Ovary (tissue), 7 donors: ENCODE measurements at regions not wholly inside any gene's neighbourhood (a gene's known extent, or its start where the extent isn't known, plus 50 kb on each side); places are given as distances from the start of the nearest gene placed in this dataset.
"Not testable (repeated sequence)": the region's sequence is repeated elsewhere in the genome, so short reads cannot be mapped to it uniquely, and the experiment has no call there.

Source experiments
- DNase-seq, 5 donors: peaks; one replicate each; pipeline ENCODE4 v3.0.0-alpha.2; 2019 to 2020
- H3K27ac ChIP-seq, 2 donors: fragments of 200-600 bp; one replicate each; pipeline versions ENCODE4 v1.5.1 to v1.8.0; 2019 to 2022
- H3K27me3 ChIP-seq: fragments of 200-600 bp; one replicate; pipeline ENCODE4 v1.8.0; 2022
- H3K36me3 ChIP-seq: fragments of 200-600 bp; sonication (generic); one replicate; pipeline ENCODE4 v1.5.1; 2019
- H3K4me1 ChIP-seq: one replicate; pipeline ENCODE4 v1.8.1; 2013; ENCODE audit warnings: mild to moderate bottlenecking, moderate library complexity; ENCODE audit not compliant: insufficient read depth
- H3K4me3 ChIP-seq: fragments of 200-600 bp; sonication (generic); one replicate; pipeline ENCODE4 v1.5.1; 2017
- H3K9me3 ChIP-seq, 2 donors: fragments of 200-600 bp in 1 of 2; sonication (generic) in 1 of 2; one replicate each; pipeline versions ENCODE4 v1.5.1 to v1.8.1; 2013 to 2019; ENCODE audit warnings: mild to moderate bottlenecking in 1 of 2, moderate library complexity in 1 of 2
- CTCF ChIP-seq, 3 donors: fragments of 450-650 bp in 2 of 3; fragments of 200-600 bp in 1 of 3; IDR thresholded peaks; one replicate each; pipeline versions ENCODE4 v1.5.1 to v1.8.0; 2016 to 2022; ENCODE audit warnings: antibody characterized with exemption in 3 of 3, mild to moderate bottlenecking in 1 of 3
- EP300 ChIP-seq: sonication (generic); formaldehyde crosslinking; IDR thresholded peaks from one replicate; pipeline ENCODE4 v1.6.1; 2017; ENCODE audit warnings: antibody characterized with exemption
- POLR2A ChIP-seq: fragments of 450-650 bp; IDR thresholded peaks from one replicate; pipeline ENCODE4 v1.6.1; 2017; ENCODE audit warnings: antibody characterized with exemption, mild to moderate bottlenecking, moderate library complexity
- WGBS, 3 donors: extraction: QIAGEN DNeasy Blood & Tissue Kit in 1 of 3; methylation state at CpG; one replicate each; pipeline versions ENCODE4 v1.1.5 to v1.1.7; 2013 to 2017; 5-methylcytosine and 5-hydroxymethylcytosine counted together
- intact Hi-C, 4 donors: fragments of 100-400 bp; cut with DNase I; formaldehyde crosslinking; loops; one replicate each; pipeline versions ENCODE4 v1.11.0 to v1.15.1; 2022 to 2023
- donor health status: DM: no; HTN: no; CAD: no; lungs with moderate emphysema.
- donor health status: DM: no; HTN: no; CAD: no.
- donor health status: Bipolar disorder and iron deficiency.
- donor health status: DM: no; HTN: no; CAD: no.
- donor health status: DM: yes; HTN: yes; CAD: no.

- Histone ChIP-seq H3K9me3 (no peaks in the 10 kb centered on the region), H3K27me3 (no peaks in the 10 kb centered on the region), H3K4me1 (peaks cover 1% of the 10 kb centered on the region), H3K27ac (no peak overlapping the region), H3K36me3 (no peaks in the 10 kb centered on the region), H3K4me3 (no peak overlapping the region)
- intact Hi-C loops, result no loop called here
- 70 to 83% (median 73%) methylated on average over 7 of the region's 7 CpGs for WGBS, 3 donors
- DNase-seq, result no peak
- no peak for TF ChIP-seq CTCF (IDR thresholded peaks at IDR 0.05)
Measured at GRCh38 chr2:187879491-187879890, 325.3 kb upstream of the TFPI start.

GRCh38 chr2:187884003-187884402 is 329.8 kb upstream of the TFPI start:
- no peak overlapping the region for H3K27ac ChIP-seq
- no peaks in the 10 kb centered on the region for H3K36me3 ChIP-seq
- H3K9me3 ChIP-seq, result no peaks in the 10 kb centered on the region
- no peak overlapping the region for H3K4me3 ChIP-seq
- DNase-seq, result no peak
- no peak for TF ChIP-seq CTCF (IDR thresholded peaks at IDR 0.05)
- no peak for TF ChIP-seq EP300
- no peak for TF ChIP-seq POLR2A
- H3K27me3 ChIP-seq, result no peaks in the 10 kb centered on the region
- intact Hi-C loops, result no loop called here
- WGBS, 3 donors, result 91 to 94% (median 94%) methylated on average over 1 of the region's 1 CpG
- no peaks in the 10 kb centered on the region for H3K4me1 ChIP-seq

- Histone ChIP-seq H3K9me3 (no peaks in the 10 kb centered on the region), H3K27ac (no peak overlapping the region), H3K27me3 (no peaks in the 10 kb centered on the region), H3K4me3 (no peak overlapping the region), H3K4me1 (no peaks in the 10 kb centered on the region), H3K36me3 (no peaks in the 10 kb centered on the region)
- WGBS, 3 donors, result 62 to 73% (median 62%) methylated on average over 2 of the region's 2 CpGs
- TF ChIP-seq POLR2A, result no peak
- DNase-seq, result no peak
- intact Hi-C loops, result no loop called here
Measured at GRCh38 chr2:187890690-187891089, 336.5 kb upstream of the TFPI start.

GRCh38 chr2:187900021-187900420 is 345.8 kb upstream of the TFPI start:
- no peak for DNase-seq
- Histone ChIP-seq H3K27ac (no peak overlapping the region), H3K27me3 (no peaks in the 10 kb centered on the region), H3K4me3 (no peak overlapping the region), H3K36me3 (no peaks in the 10 kb centered on the region), H3K4me1 (no peaks in the 10 kb centered on the region), H3K9me3 (no peaks in the 10 kb centered on the region)
- intact Hi-C loops, result no loop called here
- no peak for TF ChIP-seq EP300
- TF ChIP-seq CTCF (IDR thresholded peaks at IDR 0.05), result no peak
- TF ChIP-seq POLR2A, result no peak

GRCh38 chr2:187906021-187906420 is 351.8 kb upstream of the TFPI start:
- Histone ChIP-seq H3K4me3 (no peak overlapping the region), H3K27me3 (no peaks in the 10 kb centered on the region), H3K9me3 (no peaks in the 10 kb centered on the region), H3K36me3 (no peaks in the 10 kb centered on the region), H3K27ac (no peak overlapping the region), H3K4me1 (no peaks in the 10 kb centered on the region)
- TF ChIP-seq POLR2A (no peak), EP300 (no peak), CTCF (IDR thresholded peaks at IDR 0.05) (no peak)
- intact Hi-C loops, result no loop called here
- DNase-seq, result no peak
- 82 to 90% (median 83%) methylated on average over 3 of the region's 3 CpGs for WGBS, 3 donors

GRCh38 chr2:187910922-187911321 is 356.7 kb upstream of the TFPI start:
- H3K27me3 ChIP-seq, H3K27ac ChIP-seq, DNase-seq, intact Hi-C loops, H3K4me3 ChIP-seq, H3K4me1 ChIP-seq, H3K36me3 ChIP-seq, H3K9me3 ChIP-seq: not testable (repeated sequence)
- WGBS, 3 donors, result 92 to 100% (median 100%) methylated on average over 1 of the region's 1 CpG
